ENCODE measurements at regions not wholly inside any gene's neighbourhood (a gene's known extent, or its start where the extent isn't known, plus 50 kb on each side); places are given as distances from the start of the nearest gene placed in this dataset.

DNA sequence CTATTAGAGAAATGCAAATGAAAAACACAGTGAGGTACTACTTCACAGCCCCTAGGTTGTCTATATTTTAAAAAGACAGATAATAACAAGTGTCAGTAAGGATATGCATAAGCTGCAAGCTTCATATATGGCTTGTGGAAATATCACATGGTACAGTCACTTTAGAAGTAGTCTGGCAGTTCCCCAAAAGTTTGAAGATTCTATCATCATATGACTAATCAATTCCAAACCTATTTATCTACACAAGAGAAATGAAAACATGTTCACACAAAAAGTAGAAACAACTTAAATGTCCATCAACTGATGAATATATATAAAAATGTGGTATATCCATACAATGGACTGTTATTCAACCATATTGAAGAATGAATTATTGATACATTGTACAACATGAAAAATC is 185.8 kb upstream of the STK26 start:
- no peak for TF ChIP-seq RFX1 (IDR thresholded peaks at IDR 0.05)
- no peak for TF ChIP-seq MEIS2 (CRISPR knock-in tag; IDR thresholded peaks at IDR 0.05)
- no peak for TF ChIP-seq ZFYVE20 (CRISPR knock-in tag; IDR thresholded peaks at IDR 0.05; ENCODE audit: borderline replicate concordance, low read depth)
- TF ChIP-seq ZNF205 (CRISPR knock-in tag; IDR thresholded peaks at IDR 0.05): no peak
- no peak for TF ChIP-seq POLR2AphosphoS2 (IDR thresholded peaks at IDR 0.05; ENCODE audit: low read depth, low read length)
- no peak for TF ChIP-seq ESRRA (CRISPR knock-in tag; IDR thresholded peaks at IDR 0.05; ENCODE audit: low read depth)
- no peak for TF ChIP-seq ZSCAN29 (CRISPR knock-in tag; conservative IDR thresholded peaks at IDR 0.05)
- TF ChIP-seq SMYD3 (CRISPR knock-in tag; IDR thresholded peaks at IDR 0.05): no peak
- TF ChIP-seq KMT2A (CRISPR knock-in tag; IDR thresholded peaks at IDR 0.05): no peak
- TF ChIP-seq, protein P1, sequence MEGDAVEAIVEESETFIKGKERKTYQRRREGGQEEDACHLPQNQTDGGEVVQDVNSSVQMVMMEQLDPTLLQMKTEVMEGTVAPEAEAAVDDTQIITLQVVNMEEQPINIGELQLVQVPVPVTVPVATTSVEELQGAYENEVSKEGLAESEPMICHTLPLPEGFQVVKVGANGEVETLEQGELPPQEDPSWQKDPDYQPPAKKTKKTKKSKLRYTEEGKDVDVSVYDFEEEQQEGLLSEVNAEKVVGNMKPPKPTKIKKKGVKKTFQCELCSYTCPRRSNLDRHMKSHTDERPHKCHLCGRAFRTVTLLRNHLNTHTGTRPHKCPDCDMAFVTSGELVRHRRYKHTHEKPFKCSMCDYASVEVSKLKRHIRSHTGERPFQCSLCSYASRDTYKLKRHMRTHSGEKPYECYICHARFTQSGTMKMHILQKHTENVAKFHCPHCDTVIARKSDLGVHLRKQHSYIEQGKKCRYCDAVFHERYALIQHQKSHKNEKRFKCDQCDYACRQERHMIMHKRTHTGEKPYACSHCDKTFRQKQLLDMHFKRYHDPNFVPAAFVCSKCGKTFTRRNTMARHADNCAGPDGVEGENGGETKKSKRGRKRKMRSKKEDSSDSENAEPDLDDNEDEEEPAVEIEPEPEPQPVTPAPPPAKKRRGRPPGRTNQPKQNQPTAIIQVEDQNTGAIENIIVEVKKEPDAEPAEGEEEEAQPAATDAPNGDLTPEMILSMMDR (CRISPR knock-in tag; IDR thresholded peaks at IDR 0.05): no peak
- TF ChIP-seq HDAC1 (CRISPR knock-in tag; IDR thresholded peaks at IDR 0.05): no peak
- TF ChIP-seq KDM4B (CRISPR knock-in tag; IDR thresholded peaks at IDR 0.05): no peak

Data from HepG2 (cell line).